ENCODE measurements at regions not wholly inside any gene's neighbourhood (a gene's known extent, or its start where the extent isn't known, plus 50 kb on each side); places are given as distances from the start of the nearest gene placed in this dataset.

GRCh38 chr1:25068316-25068715 is 138.2 kb upstream of the RUNX3 start:
- 47% methylated on average over 2 of the region's 6 CpGs; no CpG with 5 or more reads in 1 of the 2 experiments for WGBS, 2 experiments (ENCODE audit: extremely low coverage in 2 of 2, insufficient read length in 1 of 2)
- Histone ChIP-seq H2AK9ac (replicated peaks; ENCODE audit: low read depth, low read length, poor library complexity) (no peak overlapping the region), H3K9me1 (ENCODE audit: insufficient read depth, low read length) (no peaks in the 10 kb centered on the region), H3K9ac (ENCODE audit: low read depth, low read length) (no peak overlapping the region), H2BK20ac (ENCODE audit: low read depth, low read length) (no peak overlapping the region), H2AK5ac (ENCODE audit: low read depth, low read length) (no peak overlapping the region), H3K14ac (replicated peaks; ENCODE audit: low read depth, low read length) (no peak overlapping the region), H2BK5ac (ENCODE audit: low read depth, low read length, poor library complexity, severe bottlenecking) (no peak overlapping the region), H3K27me3 (ENCODE audit: control insufficient read depth, insufficient read depth, low read length) (peaks cover 81% of the 10 kb centered on the region), H3K4me3 (ENCODE audit: insufficient read depth, low read depth, low read length) (no peak overlapping the region), H3K56ac (ENCODE audit: extremely low read depth, insufficient read depth, low read length) (no peak overlapping the region), H3K9me3 (ENCODE audit: control insufficient read depth, insufficient read depth, low read length) (peaks cover 5% of the 10 kb centered on the region; the same call in 1 of the 2 replicates), H4K8ac (ENCODE audit: low read depth in 2 of 2, low read length in 2 of 2) (no peak overlapping the region), H3K4me1 (ENCODE audit: control insufficient read depth, insufficient read depth, low read length) (no peaks in the 10 kb centered on the region; the same call in 1 of the 2 replicates), H2BK15ac (ENCODE audit: low read depth, low read length) (no peak overlapping the region), H3K4me2 (ENCODE audit: low read depth, low read length) (no peak overlapping the region), H4K5ac (ENCODE audit: low read depth, low read length) (no peak overlapping the region), H3K18ac (ENCODE audit: low read depth, low read length) (no peak overlapping the region), H3K4ac (ENCODE audit: low read depth, low read length) (no peak overlapping the region), H2BK120ac (ENCODE audit: low read depth, low read length) (no peak overlapping the region), H3K79me1 (ENCODE audit: low read depth in 1 of 2, low read length in 2 of 2) (no peaks in the 10 kb centered on the region), H3K27ac (ENCODE audit: insufficient read depth, low read length) (no peak overlapping the region), H3K23ac (ENCODE audit: low read depth, low read length) (no peak overlapping the region), H4K91ac (ENCODE audit: insufficient read depth, low read depth, low read length) (no peak overlapping the region), H3K36me3 (ENCODE audit: control insufficient read depth, insufficient read depth, low read length) (no peaks in the 10 kb centered on the region), H4K20me1 (ENCODE audit: insufficient read depth, low read length) (no peaks in the 10 kb centered on the region), H2AFZ (replicated peaks; ENCODE audit: low read length, poor library complexity) (no peak overlapping the region)
- ChIA-PET POLR2A (ENCODE audit: unreplicated experiment) (no interaction called here), CTCF (no interaction called here)
- intact Hi-C loops (cut with micrococcal nuclease) = no loop called here
- DNase-seq (no peak), ATAC-seq (ENCODE audit: low read depth) (no peak)
- dilution Hi-C loops (cut with HindIII; ENCODE audit: low sequenced_read_pairs, unreplicated experiment) = no loop called here
- in situ Hi-C loops (cut with MboI; ENCODE audit: low sequenced_read_pairs) = no loop called here
- BruUV-seq (replicated peaks) = no TSS peak
- TF ChIP-seq, protein P1, sequence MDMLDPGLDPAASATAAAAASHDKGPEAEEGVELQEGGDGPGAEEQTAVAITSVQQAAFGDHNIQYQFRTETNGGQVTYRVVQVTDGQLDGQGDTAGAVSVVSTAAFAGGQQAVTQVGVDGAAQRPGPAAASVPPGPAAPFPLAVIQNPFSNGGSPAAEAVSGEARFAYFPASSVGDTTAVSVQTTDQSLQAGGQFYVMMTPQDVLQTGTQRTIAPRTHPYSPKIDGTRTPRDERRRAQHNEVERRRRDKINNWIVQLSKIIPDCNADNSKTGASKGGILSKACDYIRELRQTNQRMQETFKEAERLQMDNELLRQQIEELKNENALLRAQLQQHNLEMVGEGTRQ (IDR thresholded peaks at IDR 0.05; ENCODE audit: low read depth, low read length) = no peak
- TF ChIP-seq SMC3 (IDR thresholded peaks at IDR 0.05; ENCODE audit: low read depth, low read length) (no peak), RCOR1 (IDR thresholded peaks at IDR 0.05; ENCODE audit: insufficient replicate concordance, low read length) (no peak), MAZ (IDR thresholded peaks at IDR 0.05; ENCODE audit: borderline replicate concordance, low read depth, low read length) (no peak), NFE2L2 (IDR thresholded peaks at IDR 0.05; ENCODE audit: low read depth, low read length) (no peak), MXI1 (IDR thresholded peaks at IDR 0.05; ENCODE audit: borderline replicate concordance, low read depth, low read length) (no peak), BHLHE40 (IDR thresholded peaks at IDR 0.05; ENCODE audit: low read depth, low read length) (no peak), FOS (IDR thresholded peaks at IDR 0.05; ENCODE audit: low read depth, low read length) (no peak), RFX5 (IDR thresholded peaks at IDR 0.05; ENCODE audit: low read depth, low read length) (no peak), POLR2A (IDR thresholded peaks at IDR 0.05; ENCODE audit: low read depth, low read length) (no peak), CHD1 (IDR thresholded peaks at IDR 0.05; ENCODE audit: low read depth, low read length) (no peak)
- TF ChIP-seq, protein P2, sequence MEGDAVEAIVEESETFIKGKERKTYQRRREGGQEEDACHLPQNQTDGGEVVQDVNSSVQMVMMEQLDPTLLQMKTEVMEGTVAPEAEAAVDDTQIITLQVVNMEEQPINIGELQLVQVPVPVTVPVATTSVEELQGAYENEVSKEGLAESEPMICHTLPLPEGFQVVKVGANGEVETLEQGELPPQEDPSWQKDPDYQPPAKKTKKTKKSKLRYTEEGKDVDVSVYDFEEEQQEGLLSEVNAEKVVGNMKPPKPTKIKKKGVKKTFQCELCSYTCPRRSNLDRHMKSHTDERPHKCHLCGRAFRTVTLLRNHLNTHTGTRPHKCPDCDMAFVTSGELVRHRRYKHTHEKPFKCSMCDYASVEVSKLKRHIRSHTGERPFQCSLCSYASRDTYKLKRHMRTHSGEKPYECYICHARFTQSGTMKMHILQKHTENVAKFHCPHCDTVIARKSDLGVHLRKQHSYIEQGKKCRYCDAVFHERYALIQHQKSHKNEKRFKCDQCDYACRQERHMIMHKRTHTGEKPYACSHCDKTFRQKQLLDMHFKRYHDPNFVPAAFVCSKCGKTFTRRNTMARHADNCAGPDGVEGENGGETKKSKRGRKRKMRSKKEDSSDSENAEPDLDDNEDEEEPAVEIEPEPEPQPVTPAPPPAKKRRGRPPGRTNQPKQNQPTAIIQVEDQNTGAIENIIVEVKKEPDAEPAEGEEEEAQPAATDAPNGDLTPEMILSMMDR (conservative IDR thresholded peaks at IDR 0.05; ENCODE audit: low read depth, low read length) = no peak

All from IMR-90 (cell line).